Breast epithelium (tissue), 3 donors: ENCODE measurements at regions not wholly inside any gene's neighbourhood (a gene's known extent, or its start where the extent isn't known, plus 50 kb on each side); places are given as distances from the start of the nearest gene placed in this dataset.

ENCODE experiments used
- CTCF ChIP-seq, 3 donors: fragments of 450-650 bp; IDR thresholded peaks; one replicate each; pipeline ENCODE4 v1.5.1; 2016 to 2017; ENCODE audit warnings: antibody characterized with exemption in 3 of 3, mild to moderate bottlenecking in 3 of 3, moderate library complexity in 3 of 3
- POLR2A ChIP-seq: fragments of 450-650 bp; IDR thresholded peaks from one replicate; pipeline ENCODE4 v1.6.1; 2016; ENCODE audit warnings: antibody characterized with exemption, mild to moderate bottlenecking, moderate library complexity

- no peak for TF ChIP-seq CTCF (IDR thresholded peaks at IDR 0.05)
- no peak for TF ChIP-seq POLR2A
These were observed 249.5 kb downstream of the SQOR start for GRCh38 chr15:45884289-45884688.
